CD4-positive, alpha-beta T cell treated with Interleukin-17A for 1 hour (primary cell): ENCODE measurements at regions not wholly inside any gene's neighbourhood (a gene's known extent, or its start where the extent isn't known, plus 50 kb on each side); places are given as distances from the start of the nearest gene placed in this dataset.

ENCODE experiments used
- DNase-seq: peaks from one replicate; pipeline ENCODE4 v3.0.0-alpha.2; 2020

DNA sequence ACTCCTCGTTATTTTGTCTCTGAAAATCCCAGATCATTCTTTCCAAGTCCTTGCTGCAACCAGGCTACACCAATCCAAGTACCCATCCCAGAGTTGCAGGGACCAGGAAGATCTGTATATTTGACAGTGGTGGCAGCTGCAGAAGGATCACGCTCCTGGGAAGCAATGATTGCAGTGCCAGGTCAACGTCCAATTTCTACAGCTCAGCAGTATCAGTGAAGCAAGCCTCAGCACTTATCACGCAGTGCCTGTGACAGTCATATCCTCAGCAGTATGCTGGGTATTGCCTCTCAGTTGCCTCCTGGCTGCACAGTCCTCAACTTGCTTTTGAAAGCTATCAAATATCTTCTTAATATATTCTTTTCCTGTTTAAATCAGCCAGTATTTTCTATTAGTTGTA, 66.7 kb downstream of the BARHL2 start:
- DNase-seq = no peak

DNA sequence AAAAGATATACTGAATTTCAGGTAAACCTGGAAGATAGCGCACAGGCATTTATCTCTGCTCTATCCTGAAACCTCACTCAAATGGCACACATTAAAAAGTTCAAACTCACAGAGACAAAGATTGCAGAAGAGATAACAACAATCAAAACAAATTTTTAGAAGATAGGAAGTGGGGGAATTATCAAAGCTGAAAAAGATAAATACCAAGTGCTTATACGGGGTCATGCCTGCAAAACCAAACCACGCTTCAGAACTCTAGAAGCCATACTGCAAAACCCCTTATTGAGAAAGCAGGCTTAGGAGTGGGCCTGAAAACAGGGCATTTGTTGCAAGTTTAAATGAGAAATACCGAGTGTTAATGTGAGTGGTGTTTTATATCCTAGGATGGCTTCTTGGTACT, 76.8 kb downstream of the BARHL2 start:
- DNase-seq = no peak

DNA sequence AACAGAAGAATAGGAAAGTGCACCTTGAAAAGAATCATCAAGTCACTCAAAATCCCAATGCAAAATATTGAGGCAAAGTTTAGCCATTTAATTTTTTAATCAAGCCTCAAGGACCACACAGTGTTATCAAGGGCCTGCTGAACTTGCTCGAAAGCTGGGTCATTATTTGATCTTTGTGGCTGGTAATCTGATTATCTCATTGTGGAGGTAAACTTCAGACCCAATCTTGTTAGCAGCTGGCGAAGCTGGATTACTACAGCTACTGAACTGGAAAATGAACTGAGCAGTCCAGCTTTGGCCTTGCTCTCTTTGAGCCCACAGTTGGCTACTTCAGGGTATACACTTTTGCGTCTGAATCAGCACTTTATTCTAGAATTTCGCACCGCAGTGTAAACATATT, 94.4 kb downstream of the BARHL2 start:
- no peak for DNase-seq

DNA sequence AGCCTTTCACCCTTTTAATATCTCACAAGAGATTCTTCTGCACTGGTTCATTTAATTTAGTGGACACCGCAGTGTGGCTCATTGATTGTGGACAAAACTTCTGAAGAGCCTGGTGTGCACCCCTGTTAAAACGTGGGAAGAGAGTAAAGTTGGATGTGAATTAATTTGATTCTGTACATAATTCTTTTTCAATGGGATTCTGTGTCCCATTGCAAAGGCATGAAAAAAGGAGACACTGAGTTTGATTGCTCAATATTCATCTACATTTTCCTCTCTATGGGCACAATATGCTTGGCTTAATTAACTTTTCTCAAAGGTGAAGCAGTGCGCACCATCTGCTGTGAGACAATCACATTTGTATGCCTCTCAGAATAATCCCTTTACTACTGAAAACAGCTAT, 95.1 kb downstream of the BARHL2 start:
- no peak for DNase-seq

DNA sequence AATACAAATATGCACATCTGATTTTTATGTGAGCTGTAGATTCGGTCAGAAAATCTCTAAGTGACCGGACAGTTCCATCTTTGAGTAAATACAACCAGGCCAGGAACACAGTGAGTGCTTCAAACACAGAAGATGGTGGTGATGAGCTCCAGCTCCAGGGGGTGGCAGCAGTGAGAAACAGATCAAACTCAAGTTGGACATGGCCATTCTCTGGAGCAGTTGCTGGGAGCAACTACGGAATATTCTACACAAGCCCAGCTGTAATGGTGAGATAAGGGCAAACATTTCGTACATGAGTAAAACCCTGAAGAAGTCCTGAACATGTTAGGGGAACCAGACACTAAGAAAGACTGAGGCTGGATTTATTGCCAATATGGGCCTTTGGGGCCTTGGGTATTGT, 100.7 kb downstream of the BARHL2 start:
- no peak for DNase-seq

DNA sequence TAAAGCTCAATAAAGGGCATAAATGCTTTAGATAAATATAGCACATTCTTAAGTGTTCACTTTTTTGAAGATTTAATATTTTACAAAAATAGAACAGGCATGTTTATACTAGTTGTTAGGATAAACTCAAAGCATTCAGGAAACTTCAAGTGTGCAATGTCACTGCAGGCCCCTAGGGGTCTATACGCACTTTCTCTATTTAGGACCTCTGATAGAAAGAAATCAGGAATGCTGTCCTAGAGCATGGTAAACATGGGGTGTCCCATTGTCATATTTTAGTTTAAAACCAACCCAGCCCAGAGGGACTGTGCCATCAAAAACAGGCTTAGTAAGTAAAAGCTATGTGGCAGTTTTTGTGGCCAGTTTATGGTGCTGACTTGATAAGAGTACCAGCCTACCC, 102.2 kb downstream of the BARHL2 start:
- DNase-seq = no peak

DNA sequence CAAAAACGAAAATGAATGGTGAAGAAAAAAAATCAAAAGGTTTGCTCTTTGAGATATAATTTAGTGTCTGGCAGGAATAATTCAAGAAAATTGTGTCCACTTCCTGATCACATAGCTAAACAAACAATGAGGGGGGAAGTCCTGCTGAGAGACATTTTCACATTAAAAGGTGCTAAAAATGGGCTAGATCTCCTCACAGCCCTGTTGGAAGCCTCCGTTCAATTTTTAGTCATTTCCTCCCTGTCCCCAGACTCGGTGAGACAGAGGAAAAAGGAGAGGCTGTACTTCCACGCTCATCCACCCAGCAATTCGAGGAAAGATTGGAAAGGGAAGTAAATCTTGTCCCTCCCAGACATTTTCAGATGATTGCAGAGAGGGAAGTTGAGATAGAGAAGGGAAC, 103.7 kb downstream of the BARHL2 start:
- DNase-seq = no peak

DNA sequence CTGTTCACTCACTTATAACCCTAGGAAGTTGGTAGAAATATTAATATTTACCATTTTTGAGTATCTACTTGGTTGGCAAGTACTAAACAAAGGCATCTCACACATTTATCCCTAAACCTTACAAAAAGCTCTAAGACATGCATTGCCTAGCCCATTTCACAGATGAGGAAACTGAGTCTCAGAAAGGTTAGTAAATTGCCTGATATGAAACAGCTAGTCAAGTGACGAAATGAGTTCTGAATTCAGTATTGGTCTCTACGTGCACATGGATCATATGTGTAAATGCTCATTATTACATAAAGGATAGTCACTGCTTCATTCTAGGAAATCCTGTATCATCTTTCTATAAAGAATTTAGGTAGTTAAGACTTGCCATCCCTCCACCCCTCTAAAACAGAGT, 105.1 kb downstream of the BARHL2 start:
- DNase-seq = no peak

DNA sequence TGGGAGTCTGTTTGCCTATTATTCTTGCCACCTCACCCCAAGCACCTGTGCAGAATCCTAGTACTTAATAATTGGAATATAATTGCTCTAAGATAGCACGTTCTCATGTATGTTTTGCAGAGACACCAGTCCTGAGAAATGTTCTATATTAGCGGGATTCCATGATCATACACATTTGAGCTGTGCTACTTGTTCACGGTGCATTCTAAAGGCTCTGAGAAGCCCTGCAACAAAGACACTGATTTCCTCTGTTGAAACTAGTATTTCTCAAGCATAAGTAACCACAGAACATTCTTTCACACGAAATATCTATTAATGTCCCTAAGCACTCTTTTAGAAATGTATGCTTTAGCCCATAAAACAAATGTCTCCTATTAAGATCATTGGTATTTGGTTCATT, 109.4 kb downstream of the BARHL2 start:
- no peak for DNase-seq

DNA sequence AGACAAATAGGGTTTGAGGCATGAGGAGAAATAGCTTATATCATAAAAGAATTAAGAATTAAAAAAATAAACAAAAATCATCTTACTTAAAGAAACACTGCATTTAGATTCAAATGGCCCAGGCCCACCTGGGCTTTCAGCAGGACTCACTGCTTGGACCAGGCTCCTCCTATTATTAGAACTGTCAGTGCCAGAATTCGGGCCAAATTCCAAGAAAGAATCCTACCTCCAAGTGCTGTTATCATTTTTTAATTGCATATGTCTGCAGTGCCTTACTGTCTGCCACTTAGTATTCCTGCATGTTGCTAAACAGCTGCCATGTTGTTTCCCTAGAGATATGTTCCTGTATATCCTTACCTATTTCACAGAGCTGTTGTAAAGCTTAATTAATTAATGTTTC, 112.0 kb downstream of the BARHL2 start:
- no peak for DNase-seq

DNA sequence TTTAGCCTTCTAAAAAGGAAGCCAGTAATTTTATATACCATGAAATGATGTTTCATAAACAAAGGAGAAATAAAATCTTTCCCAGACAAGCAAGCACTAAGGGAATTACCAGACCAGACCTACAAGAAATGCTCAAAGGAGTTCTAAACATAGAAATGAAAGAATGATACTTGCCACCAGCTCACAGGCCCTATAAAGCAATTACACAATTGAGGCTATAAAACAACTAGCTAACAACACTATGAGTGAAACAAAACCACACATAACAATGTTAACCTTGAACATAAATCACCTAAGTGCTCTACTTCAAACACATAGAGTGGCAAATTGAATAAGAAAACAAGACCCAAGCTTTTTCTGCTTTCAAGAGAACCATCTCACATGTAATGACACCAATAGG, 123.8 kb downstream of the BARHL2 start:
- no peak for DNase-seq

DNA sequence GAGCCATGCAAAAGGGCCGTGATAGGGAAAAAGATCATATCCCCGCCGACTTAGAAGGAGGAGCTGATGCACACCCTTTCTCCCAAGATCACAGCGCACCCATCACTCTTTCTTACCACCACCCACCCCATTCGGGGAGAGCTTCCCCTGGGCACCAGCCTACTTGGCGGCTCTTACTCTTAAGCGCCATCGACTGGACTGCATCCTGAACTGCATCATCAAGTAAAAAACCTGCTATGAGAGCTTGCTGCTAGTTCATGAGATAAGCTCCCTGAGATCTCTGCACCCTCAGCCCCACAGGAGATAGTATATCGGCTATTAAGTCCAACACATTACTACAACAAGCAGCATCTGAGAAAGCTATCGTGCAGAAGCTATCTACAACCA, 125.1 kb downstream of the BARHL2 start:
- no peak for DNase-seq

DNA sequence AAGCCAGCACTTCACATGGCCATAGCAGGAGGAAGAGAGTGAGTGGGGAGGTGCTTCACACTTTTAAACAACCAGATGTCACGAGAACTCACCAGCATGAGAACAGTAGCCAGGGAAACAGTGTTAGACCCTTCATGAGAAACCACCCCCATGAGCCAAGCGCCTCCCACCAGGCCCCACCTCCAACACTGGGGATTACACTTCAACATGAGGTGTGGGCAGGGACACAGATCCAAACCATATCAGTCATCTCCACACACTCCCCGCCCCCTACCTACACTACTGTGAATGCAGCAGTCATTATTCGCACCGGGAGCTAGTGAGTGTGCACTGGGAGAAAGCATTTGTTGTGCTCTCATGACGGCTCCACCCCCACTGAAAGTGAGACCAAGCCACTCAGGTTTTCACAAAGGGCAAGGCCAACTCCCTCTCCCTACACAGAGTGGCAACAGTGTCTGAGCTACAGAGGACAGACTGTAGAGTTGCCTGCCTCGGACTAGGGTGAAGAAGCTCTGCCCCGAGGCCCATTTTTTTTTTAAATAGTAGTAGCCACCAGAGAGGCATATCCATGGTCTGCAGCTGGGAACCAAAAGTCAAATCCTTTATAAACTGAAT, 125.6 kb downstream of the BARHL2 start:
- no peak for DNase-seq

DNA sequence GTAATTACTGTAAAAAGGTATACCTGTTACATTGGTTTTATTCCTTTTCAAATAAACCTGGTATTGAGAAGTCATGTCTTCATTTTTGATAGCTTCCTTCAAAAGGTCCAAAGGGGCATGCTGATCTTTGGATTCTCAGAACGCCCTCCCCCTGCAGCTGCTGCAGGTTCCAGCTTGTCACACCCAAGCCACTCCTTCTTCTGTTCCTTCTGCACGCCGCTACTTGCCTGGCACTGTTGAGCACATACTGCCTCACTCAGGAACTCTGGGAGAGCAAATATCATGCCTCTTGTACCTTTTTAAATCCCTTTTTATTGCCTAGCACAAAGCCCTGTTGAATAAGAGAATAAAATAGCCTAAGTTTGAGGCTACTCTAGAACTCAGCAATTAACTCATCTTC, 136.9 kb downstream of the BARHL2 start:
- no peak for DNase-seq

DNA sequence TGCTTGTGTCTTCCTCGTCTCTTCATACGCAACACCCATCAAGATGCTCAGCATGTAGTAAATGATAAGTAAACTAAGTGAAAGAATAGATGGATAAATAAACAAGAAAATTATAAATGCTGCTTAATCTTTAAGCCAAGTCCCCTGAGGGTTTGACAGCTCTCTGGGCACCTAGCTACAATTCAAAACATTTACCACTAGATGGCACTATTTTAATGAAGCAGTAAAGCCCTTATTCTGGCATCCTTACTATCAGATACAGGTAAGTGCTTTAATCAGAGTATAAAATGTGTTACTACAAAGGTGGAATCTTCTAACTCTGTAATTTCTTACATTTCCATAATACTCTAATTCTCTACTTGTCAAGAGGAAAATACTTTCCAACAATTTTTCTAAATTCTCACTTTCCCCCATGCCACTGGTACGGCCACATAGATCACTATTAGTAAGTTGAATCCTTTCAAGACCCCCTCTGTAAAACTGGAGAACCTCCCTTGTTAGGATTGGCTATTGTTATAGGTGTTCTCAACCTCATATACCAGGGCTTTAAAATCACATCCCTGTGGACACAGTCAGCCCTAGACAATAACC, 137.8 kb downstream of the BARHL2 start:
- DNase-seq = peak; percentile 44

DNA sequence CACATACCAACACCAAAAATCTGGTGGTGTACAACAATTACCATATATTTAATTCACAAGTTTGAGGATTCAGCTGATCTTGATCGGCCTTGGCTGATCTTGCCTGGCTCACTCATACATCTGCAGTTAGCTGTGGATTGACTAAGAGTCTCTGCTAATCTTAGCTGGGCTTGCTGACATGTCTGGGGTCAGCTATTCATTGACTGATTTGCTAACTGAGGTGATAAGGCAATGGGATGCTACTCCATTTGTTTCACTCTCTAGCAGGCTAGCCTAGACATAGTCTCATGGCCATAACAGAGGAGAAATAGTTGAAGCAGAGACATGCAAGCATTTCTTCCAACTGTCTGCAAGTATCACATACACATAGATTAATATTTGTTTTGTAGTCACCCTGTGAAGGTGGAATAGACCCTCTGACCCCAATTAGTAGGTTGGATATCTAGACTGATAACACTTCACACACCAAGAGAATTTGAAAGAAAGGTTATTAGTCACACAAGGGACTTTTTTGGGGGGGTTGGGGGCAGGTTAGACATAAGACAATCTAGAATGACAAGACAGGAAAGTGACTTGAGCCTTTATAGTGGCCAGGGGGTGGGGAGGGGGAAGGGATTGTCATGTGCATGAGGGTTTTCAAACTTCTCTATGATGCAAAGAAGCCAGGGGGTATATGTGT, 142.3 kb downstream of the BARHL2 start:
- no peak for DNase-seq

DNA sequence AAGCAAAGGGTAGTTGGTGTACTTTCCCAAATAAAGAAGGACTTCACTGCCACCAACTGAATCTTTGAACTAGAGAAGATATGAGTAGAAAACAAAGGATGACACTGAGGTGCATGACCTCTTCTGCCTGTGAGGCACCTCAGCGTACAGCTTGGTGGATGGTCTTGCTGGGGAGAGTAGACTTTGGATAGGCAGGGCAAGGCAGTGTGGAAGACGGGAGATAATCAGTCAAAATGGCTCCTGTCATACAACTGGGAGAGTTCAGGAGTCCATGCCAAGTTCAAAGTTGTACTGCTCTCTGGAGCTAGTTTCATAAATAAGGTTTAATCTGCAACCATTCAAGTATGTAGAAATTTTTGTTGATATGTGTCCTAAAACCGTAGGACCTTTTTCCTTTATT, 143.4 kb downstream of the BARHL2 start:
- DNase-seq = no peak

DNA sequence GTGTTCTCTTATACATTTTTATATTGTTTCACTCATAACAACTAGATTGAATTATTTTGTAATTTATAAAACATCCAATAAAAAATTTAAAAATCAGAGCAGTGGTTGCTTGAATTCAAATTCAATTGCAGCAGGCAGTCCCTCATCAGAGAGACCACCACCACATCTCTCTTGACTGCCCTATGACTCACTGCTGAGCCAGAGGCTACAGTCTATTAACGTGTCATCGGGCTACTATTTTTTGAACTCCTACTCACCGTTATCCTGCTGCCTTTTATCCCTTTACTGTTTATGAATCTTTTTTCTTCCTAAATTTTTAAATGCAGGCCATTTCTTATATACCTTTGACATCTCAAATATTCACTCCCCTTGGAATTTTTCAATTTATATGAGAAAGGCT, 144.7 kb downstream of the BARHL2 start:
- DNase-seq = no peak

DNA sequence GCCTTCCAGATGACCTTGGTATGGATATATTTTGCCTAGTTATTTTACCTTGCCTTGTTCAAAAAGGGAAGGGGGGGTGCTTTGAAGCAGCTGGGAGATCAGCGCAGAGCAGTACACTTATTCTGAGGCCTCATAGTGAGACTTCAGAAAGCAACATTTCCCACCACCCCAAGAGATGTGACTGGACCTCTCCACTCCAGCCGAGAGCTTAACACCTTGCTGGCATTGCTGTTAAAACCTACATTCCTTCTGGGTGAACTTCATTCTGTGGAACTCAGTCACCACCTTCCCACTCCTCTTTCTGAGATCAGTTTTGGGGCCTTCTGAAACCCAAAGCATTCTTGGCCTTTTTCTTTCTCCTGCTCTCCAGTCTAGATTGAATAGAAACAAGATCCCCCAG, 148.7 kb downstream of the BARHL2 start:
- DNase-seq = no peak

DNA sequence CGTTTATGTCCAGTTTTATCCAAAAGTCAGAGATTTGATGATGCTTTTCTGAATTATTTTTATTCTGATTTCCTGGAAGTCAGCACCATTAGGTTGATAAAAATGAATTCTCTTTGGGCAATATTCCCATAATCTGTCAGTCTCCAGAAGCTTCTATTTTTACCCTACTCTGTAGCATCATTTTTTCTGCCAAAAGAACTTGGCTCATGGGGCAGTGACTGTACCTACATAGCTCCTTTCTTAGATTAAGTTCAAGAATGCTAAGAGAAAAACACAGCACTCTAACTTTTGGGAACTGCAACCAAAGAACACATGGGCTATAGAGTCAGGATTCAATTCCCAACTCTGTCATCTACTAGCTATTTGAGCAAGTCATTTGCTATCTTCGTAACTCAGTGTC, 152.9 kb downstream of the BARHL2 start:
- no peak for DNase-seq

DNA sequence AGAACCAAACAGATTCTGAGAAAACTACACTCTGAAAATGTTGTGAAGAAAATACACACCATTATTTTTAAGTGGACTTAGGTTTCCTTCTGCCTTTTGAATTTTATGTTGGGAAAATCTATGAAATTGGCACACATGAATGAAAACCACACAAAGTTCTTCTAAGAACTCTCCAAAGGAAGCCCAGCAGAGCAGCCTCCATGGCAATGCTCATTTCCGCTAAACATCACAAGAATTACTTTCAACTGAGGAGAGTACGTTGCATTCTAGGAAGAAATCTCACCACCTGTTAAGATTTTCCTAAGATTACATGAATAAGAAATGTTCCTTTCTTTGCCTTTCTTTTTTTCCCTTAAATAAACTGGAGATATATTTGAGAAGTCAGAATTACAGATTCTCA, 154.2 kb downstream of the BARHL2 start:
- no peak for DNase-seq

DNA sequence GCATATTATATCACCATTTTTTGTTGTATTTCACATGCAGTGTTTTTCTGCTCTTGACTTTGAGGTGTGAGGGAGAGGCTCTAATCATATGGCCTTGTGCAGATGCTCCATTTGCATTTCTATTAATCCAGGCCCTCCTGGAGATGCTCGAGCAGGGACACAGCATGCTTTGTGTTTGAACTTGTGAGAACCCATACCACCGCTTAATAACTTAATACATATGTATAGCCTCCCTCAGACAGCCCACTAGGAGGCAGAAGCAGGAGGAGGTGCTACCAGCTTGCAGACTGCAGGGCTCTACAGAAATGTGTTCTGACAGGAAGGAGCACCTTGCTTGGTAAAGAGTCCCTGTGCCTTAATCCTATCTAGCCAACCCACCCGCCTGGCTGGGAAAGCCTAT, 155.2 kb downstream of the BARHL2 start:
- DNase-seq = no peak

DNA sequence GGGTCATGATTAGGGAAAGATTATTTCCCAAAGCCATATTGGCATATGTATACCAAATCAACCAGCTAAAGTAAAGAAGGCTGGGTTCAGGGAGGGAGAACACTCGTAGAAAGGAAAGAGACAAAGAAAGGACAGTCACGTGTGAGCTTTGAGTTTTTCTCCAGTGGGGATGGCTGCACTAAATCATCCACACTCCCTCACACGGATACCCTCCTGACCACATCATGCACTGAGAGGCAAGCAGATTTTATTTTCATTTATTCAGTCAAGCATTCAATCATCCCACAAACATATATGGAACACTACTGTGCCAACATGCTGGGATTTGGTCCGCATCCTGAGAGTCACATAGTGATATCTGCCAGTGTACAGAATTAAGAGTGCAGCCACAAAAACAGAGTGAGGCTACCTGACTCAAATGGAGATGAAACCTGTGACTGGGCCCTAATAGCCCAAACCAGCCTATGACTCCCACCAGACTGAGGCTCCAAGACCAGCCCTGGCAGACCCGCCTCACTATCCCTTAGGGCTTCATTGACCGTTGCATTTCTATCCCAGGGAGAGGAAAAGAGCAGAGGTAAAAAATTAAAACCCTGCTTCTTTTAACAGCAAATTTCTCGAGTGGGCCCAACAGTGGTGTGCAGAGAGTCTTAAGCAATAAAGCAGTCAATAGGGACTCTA, 155.9 kb downstream of the BARHL2 start:
- DNase-seq = no peak

DNA sequence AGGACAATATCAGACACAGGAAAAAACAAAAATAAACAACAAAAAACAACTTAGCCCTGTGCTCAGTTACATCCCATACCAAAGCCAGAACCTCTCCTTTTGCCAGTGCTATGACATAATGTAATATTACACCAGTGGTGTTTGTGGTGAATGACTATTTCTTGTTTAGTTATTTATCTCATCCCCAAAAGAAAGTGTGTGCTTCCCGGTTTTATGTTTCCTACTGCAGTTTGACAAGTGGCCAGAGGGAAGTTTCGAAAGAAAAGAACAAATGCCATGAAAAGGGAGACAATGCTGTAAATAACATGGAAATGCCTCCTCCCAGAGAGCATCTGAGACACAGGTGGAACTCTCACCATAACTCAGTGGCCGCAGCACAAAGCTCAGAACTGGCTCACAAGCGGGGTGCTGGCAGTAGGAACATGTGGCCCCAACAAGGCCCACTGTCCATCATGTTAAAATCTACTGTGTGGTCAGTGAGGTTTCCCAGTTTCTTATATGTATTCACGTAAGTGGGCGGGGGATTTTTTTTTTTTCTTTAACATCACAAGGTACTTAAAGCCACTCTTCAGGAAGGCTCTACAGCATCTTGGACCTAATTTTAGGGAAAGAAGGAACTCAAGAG, 158.2 kb downstream of the BARHL2 start:
- no peak for DNase-seq
